ENCODE measurements at regions not wholly inside any gene's neighbourhood (a gene's known extent, or its start where the extent isn't known, plus 50 kb on each side); places are given as distances from the start of the nearest gene placed in this dataset.

GRCh38 chr13:105353654-105354053 lies 1181.8 kb downstream of the EFNB2 start:
- no peak overlapping the region for H3K4me3 ChIP-seq (ENCODE audit: low read depth, low read length)

- no peak overlapping the region for H3K4me3 ChIP-seq (ENCODE audit: low read depth, low read length)
These were observed 1186.3 kb downstream of the EFNB2 start for GRCh38 chr13:105349082-105349723.

- H3K4me3 ChIP-seq (ENCODE audit: low read depth, low read length), result no peak overlapping the region
These were observed 1189.2 kb downstream of the EFNB2 start for GRCh38 chr13:105346141-105346775.

- no peak overlapping the region for H3K4me3 ChIP-seq (ENCODE audit: low read depth, low read length)
These were observed 1189.7 kb downstream of the EFNB2 start for GRCh38 chr13:105345730-105346129.

GRCh38 chr13:105345131-105345530 lies 1190.3 kb downstream of the EFNB2 start:
- H3K4me3 ChIP-seq (ENCODE audit: low read depth, low read length), result no peak overlapping the region

- H3K4me3 ChIP-seq (ENCODE audit: low read depth, low read length), result no peak overlapping the region
These were observed 1192.2 kb downstream of the EFNB2 start for GRCh38 chr13:105343134-105343806.

GRCh38 chr13:105342281-105342820 lies 1193.1 kb downstream of the EFNB2 start:
- no peak overlapping the region for H3K4me3 ChIP-seq (ENCODE audit: low read depth, low read length)

- no peak overlapping the region for H3K4me3 ChIP-seq (ENCODE audit: low read depth, low read length)
These were observed 1193.7 kb downstream of the EFNB2 start for GRCh38 chr13:105341758-105342157.

GRCh38 chr13:105341256-105341655 lies 1194.2 kb downstream of the EFNB2 start:
- H3K4me3 ChIP-seq (ENCODE audit: low read depth, low read length), result no peak overlapping the region

- H3K4me3 ChIP-seq (ENCODE audit: low read depth, low read length), result no peak overlapping the region
These were observed 1195.3 kb downstream of the EFNB2 start for GRCh38 chr13:105340061-105340606.

- no peak overlapping the region for H3K4me3 ChIP-seq (ENCODE audit: low read depth, low read length)
These were observed 1196.7 kb downstream of the EFNB2 start for GRCh38 chr13:105338773-105339172.

GRCh38 chr13:105338006-105338405 lies 1197.5 kb downstream of the EFNB2 start:
- no peak overlapping the region for H3K4me3 ChIP-seq (ENCODE audit: low read depth, low read length)

GRCh38 chr13:105336706-105337576 lies 1198.5 kb downstream of the EFNB2 start:
- H3K4me3 ChIP-seq (ENCODE audit: low read depth, low read length), result no peak overlapping the region

GRCh38 chr13:105334211-105334610 lies 1201.3 kb downstream of the EFNB2 start:
- H3K4me3 ChIP-seq (ENCODE audit: low read depth, low read length), result no peak overlapping the region

GRCh38 chr13:105333416-105333815 lies 1202.0 kb downstream of the EFNB2 start:
- H3K4me3 ChIP-seq (ENCODE audit: low read depth, low read length), result no peak overlapping the region

- H3K4me3 ChIP-seq (ENCODE audit: low read depth, low read length), result no peak overlapping the region
These were observed 1206.1 kb downstream of the EFNB2 start for GRCh38 chr13:105329359-105329758.

- no peak overlapping the region for H3K4me3 ChIP-seq (ENCODE audit: low read depth, low read length)
These were observed 1207.2 kb downstream of the EFNB2 start for GRCh38 chr13:105328212-105328611.

GRCh38 chr13:105327581-105328126 lies 1207.8 kb downstream of the EFNB2 start:
- H3K4me3 ChIP-seq (ENCODE audit: low read depth, low read length), result no peak overlapping the region

- H3K4me3 ChIP-seq (ENCODE audit: low read depth, low read length), result no peak overlapping the region
These were observed 1215.6 kb downstream of the EFNB2 start for GRCh38 chr13:105319875-105320274.

GRCh38 chr13:105316731-105317130 lies 1218.7 kb downstream of the EFNB2 start:
- H3K4me3 ChIP-seq (ENCODE audit: low read depth, low read length), result no peak overlapping the region

Data from iPS-11a (cell line).